Small intestine (tissue), 7 donors: ENCODE measurements at regions not wholly inside any gene's neighbourhood (a gene's known extent, or its start where the extent isn't known, plus 50 kb on each side); places are given as distances from the start of the nearest gene placed in this dataset.

Experiments used
- DNase-seq, 2 donors: peaks; one replicate each; pipeline versions ENCODE4 v3.0.0 to v3.0.0-alpha.2; 2013
- FAIRE-seq: peaks from 2 replicates; lab custom pipeline; 2012; peaks lifted over from hg19 to GRCh38; lab: Jason Lieb, UNC
- H3K27ac ChIP-seq, 3 donors: one replicate each; pipeline ENCODE4 v1.5.1; 2013; ENCODE audit warnings: low read length in 2 of 3, mild to moderate bottlenecking in 2 of 3, control low read depth in 1 of 3, inconsistent platforms in 1 of 3, low read depth in 1 of 3, moderate library complexity in 1 of 3
- H3K27me3 ChIP-seq, 3 donors: one replicate each; pipeline ENCODE4 v1.6.1; 2013; ENCODE audit warnings: low read length in 3 of 3, inconsistent platforms in 1 of 3; ENCODE audit not compliant: control insufficient read depth in 3 of 3, insufficient read depth in 3 of 3
- H3K36me3 ChIP-seq, 3 donors: one replicate each; pipeline ENCODE4 v1.6.1; 2013; ENCODE audit warnings: low read length in 3 of 3, inconsistent platforms in 1 of 3, low read depth in 1 of 3, mild to moderate bottlenecking in 1 of 3, moderate library complexity in 1 of 3; ENCODE audit not compliant: control insufficient read depth in 3 of 3, insufficient read depth in 2 of 3
- H3K4me1 ChIP-seq, 3 donors: one replicate each; pipeline ENCODE4 v1.6.1; 2013; ENCODE audit warnings: low read length in 2 of 3, inconsistent platforms in 1 of 3, low read depth in 1 of 3, mild to moderate bottlenecking in 1 of 3, moderate library complexity in 1 of 3; ENCODE audit not compliant: control insufficient read depth in 3 of 3, insufficient read depth in 2 of 3
- H3K4me3 ChIP-seq, 3 donors: one replicate each; pipeline ENCODE4 v1.5.1; 2013; ENCODE audit warnings: low read length in 3 of 3, control low read depth in 1 of 3, inconsistent platforms in 1 of 3, low read depth in 1 of 3, mild to moderate bottlenecking in 1 of 3, moderate library complexity in 1 of 3
- H3K9me3 ChIP-seq, 2 donors: one replicate each; pipeline ENCODE4 v1.6.1; 2013; ENCODE audit warnings: low read depth in 1 of 2, low read length in 1 of 2; ENCODE audit not compliant: control insufficient read depth in 2 of 2, insufficient read depth in 1 of 2
- WGBS, 3 donors: extraction: QIAGEN DNeasy Blood & Tissue Kit; methylation state at CpG; one replicate each; pipeline ENCODE4 v1.1.7; 2013; 5-methylcytosine and 5-hydroxymethylcytosine counted together
- donor health status: healthy with polysubstance abuse.
- donor health status: control.
- donor health status: control.
- donor health status: Bipolar disorder and iron deficiency.
- donor health status: healthy.

DNA sequence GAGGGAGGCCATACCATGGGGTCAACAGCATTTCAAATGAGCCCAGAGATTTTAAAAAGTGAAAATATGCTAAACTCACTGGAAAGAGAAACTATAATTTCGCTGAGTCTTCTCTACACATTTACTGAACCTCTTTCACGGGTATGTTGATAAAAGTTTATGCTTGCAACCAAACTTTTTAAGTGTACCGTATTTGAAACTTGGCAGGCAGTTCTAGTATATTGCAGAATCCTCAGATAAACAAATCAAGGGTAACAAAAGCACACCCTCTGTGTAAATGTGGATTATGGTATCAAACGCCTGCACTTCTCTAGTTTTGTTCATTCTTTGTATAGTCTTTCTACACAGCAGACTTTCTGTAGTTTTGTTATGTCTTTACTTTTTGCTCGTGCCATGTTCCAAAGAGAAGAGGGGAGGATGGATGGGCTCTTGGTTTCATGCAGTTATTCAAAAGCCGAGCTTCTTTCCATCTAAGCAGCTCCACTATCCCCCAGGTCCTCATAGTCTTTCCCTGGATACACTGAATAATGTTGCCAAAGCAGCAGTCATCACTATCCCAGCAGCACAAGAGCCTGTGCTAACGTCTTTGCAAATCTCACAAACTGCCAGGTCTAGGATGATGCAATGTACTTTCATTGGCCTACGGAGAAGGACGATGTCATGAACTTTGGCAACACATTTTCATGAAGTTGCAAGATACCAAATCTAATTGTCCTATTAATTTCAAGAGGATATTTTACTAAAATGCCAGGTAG lies 131.2 kb downstream of the MPP7 start:
- no peak overlapping the region for H3K4me3 ChIP-seq
- no peaks in the 10 kb centered on the region for H3K9me3 ChIP-seq
- FAIRE-seq: no peak

DNA sequence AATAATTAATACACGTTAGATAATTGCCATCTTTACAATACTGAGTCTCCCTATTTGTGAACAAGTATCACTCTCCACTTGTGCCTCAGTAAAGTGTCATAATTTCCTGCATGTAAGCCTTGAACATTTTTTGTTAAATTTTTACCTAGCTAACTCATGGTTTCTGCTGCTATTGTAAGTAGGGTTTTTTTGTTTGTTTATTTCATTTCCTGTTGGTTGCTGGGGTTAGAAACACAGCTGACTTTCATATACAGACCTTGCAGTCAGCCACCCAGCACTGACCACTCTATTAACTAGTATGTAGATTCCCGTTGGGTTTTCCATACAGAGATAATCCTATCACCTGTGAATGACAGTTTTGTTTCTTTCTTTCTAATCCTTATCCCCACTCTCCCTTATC lies 133.3 kb downstream of the MPP7 start:
- H3K27me3 ChIP-seq: no peaks in the 10 kb centered on the region
- WGBS, 3 donors: 51 to 73% (median 65%) methylated on average over 2 of the region's 2 CpGs
- H3K4me3 ChIP-seq: no peak overlapping the region
- H3K4me1 ChIP-seq: no peaks in the 10 kb centered on the region
- no peaks in the 10 kb centered on the region for H3K9me3 ChIP-seq
- no peak overlapping the region for H3K27ac ChIP-seq
- FAIRE-seq (no peak), DNase-seq (no peak)
- no peaks in the 10 kb centered on the region for H3K36me3 ChIP-seq

More for the DNA sequence above, 131.2 kb downstream of the MPP7 start:
- H3K27ac ChIP-seq: no peak overlapping the region
- no peaks in the 10 kb centered on the region for H3K4me1 ChIP-seq
- DNase-seq: no peak
- 58 to 75% (median 72%) methylated on average over 9 of the region's 9 CpGs for WGBS, 3 donors
- no peaks in the 10 kb centered on the region for H3K36me3 ChIP-seq
- no peaks in the 10 kb centered on the region for H3K27me3 ChIP-seq

DNA sequence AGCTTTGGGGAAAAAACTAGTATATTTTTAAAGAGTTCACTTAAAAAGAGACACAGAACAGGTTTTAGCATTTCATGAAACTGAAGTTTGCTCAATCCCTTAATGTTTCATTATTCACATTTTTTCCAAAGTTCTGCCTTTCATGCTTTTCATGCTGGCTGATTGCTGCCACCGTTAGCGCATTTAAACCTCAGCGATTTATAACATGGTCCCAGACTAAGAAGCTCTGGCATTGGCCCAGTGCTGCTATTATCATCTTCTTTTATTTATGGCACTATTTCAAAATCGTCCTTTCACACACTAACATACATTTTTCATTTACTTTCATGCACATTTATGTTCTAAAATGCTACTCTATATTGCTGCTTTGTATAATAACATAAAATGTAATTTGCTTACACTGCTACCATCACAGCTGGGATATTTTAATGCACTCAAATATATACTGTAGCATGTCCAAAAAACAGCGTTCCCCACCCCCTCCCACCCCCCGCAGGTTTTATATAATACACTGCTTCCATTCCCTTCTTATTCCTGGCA lies 141.9 kb downstream of the MPP7 start:
- FAIRE-seq: no peak
- 62 to 91% (median 80%) methylated on average over 6 of the region's 6 CpGs for WGBS, 3 donors
- DNase-seq: no peak

DNA sequence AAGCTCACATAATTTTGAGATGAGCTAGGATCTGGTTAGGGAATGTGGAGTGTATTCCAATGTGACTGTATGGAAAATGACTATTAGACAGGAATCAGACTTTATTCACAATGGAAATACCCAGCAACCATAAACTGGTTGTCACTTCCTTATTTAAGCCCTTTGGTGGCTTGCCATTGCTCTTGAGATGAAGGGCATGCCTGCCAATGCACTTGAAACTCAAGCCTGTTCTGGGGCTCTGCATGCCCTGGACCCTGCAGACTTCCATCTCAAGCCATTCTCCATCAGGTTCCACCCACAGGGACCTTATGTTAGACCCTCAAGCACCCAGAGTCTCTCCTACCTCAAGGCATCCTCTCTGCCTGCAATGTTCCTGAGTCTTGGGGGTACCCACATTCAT lies 145.5 kb downstream of the MPP7 start:
- DNase-seq (no peak), FAIRE-seq (no peak)
- no peaks in the 10 kb centered on the region for H3K9me3 ChIP-seq
- H3K4me1 ChIP-seq: no peaks in the 10 kb centered on the region
- no peaks in the 10 kb centered on the region for H3K36me3 ChIP-seq
- no peaks in the 10 kb centered on the region for H3K27me3 ChIP-seq
- H3K27ac ChIP-seq: no peak overlapping the region
- no peak overlapping the region for H3K4me3 ChIP-seq

More for the DNA sequence above, 141.9 kb downstream of the MPP7 start:
- H3K36me3 ChIP-seq: peaks cover 0 to 2% (median 0%) of the 10 kb centered on the region in 3 donors
- H3K9me3 ChIP-seq: no peaks in the 10 kb centered on the region
- H3K4me3 ChIP-seq: no peak overlapping the region
- H3K4me1 ChIP-seq: no peaks in the 10 kb centered on the region
- no peak overlapping the region for H3K27ac ChIP-seq
- H3K27me3 ChIP-seq: no peaks in the 10 kb centered on the region

DNA sequence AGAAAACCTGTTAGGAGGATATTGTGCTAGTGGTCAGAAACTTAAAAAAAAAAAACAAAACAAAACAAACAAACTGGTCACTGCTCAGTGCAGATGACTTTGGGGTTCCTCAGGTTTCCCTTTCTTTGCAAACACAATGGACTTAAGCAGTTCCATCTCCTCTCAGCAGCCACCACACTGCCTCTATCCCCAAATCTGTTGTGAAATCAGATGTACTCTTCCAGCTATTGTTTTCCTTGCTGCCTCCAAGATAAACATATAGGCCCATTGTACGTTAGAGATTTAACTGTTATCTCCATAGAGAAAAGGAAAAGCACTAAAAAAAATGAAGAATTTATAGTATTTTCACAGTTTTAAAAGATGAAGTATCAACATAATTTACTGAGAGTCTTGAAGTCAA lies 147.1 kb downstream of the MPP7 start:
- DNase-seq (no peak), FAIRE-seq (no peak)
- Histone ChIP-seq H3K4me1 (no peaks in the 10 kb centered on the region), H3K27ac (no peak overlapping the region), H3K4me3 (no peak overlapping the region), H3K36me3 (no peaks in the 10 kb centered on the region), H3K27me3 (no peaks in the 10 kb centered on the region), H3K9me3 (no peaks in the 10 kb centered on the region)
- 70 to 79% (median 71%) methylated on average over 1 of the region's 1 CpG for WGBS, 3 donors

DNA sequence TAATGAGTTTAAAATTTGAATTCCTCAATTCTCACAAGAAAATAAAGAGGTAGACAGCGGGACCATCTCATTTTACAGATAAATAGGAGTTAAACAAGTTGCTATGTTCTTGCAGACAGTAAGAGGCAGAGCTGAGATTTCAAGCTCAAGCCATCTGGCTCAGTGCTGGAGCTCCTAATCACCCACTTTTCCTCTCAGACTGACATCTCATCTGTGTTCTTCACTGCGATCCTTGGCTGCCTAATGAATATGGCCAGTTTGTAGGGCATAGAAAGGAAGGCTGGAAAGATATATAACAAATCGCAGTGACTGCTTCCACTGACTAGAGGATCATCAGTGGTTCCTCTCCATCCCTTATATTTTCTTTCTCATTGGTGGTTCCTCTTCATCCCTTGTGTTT lies 151.2 kb downstream of the MPP7 start:
- Histone ChIP-seq H3K4me1 (no peaks in the 10 kb centered on the region), H3K9me3 (no peaks in the 10 kb centered on the region), H3K27me3 (no peaks in the 10 kb centered on the region), H3K27ac (no peak overlapping the region), H3K36me3 (peaks cover 0 to 2% (median 0%) of the 10 kb centered on the region in 3 donors), H3K4me3 (no peak overlapping the region)
- 68 to 94% (median 91%) methylated on average over 3 of the region's 3 CpGs for WGBS, 3 donors
- no peak for FAIRE-seq
- DNase-seq: no peak

DNA sequence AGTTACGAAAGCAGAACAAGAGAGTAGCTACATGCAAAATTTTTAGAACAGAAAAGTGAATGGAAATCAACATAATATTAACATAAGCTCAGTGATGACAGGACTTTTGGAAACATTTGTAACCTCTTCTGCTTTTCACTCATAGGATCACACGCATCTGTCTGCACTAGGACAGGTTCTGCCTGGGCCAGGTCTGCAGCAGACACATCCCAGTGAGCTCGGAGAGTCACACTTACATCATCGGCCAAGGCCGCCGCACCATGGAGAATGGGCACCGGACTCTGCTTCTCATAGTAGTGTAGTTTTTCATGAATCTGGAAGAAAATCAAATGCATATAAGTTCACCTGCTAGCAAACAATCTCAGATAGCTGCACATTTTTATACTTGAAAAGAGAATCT lies 150.9 kb upstream of the ODAD2 start:
- H3K9me3 ChIP-seq: no peaks in the 10 kb centered on the region
- DNase-seq (no peak), FAIRE-seq (no peak)
- peaks cover 0 to 2% (median 0%) of the 10 kb centered on the region in 3 donors for H3K36me3 ChIP-seq
- no peaks in the 10 kb centered on the region for H3K27me3 ChIP-seq
- H3K4me3 ChIP-seq: no peak overlapping the region
- no peak overlapping the region for H3K27ac ChIP-seq
- 94 to 96% (median 96%) methylated on average over 7 of the region's 7 CpGs for WGBS, 3 donors
- no peaks in the 10 kb centered on the region for H3K4me1 ChIP-seq

DNA sequence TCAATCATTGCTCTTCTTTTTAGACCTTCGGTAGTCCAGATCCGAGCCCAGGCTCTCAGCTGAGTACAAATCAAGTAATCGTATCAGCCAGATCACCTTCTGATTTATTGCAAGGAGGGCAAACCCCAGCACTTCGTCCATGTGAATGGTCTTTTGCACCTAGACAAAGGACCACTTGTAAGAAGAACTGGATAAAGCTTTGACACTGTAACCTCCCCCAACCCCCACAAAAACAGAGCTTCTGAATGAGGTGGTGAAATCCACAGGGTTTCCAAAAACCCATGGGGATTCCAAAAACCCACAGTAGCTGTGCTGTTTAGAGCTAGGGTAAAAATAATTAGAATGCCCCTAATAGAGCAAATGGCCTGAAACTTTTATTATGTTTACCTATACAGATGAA lies 148.8 kb upstream of the ODAD2 start:
- Histone ChIP-seq H3K9me3 (no peaks in the 10 kb centered on the region), H3K4me3 (no peak overlapping the region), H3K4me1 (no peaks in the 10 kb centered on the region), H3K27ac (no peak overlapping the region), H3K27me3 (no peaks in the 10 kb centered on the region), H3K36me3 (peaks cover 0 to 2% (median 0%) of the 10 kb centered on the region in 3 donors)
- no peak for DNase-seq
- no peak for FAIRE-seq
- 85 to 93% (median 93%) methylated on average over 4 of the region's 4 CpGs for WGBS, 3 donors
